Activated CD8-positive, alpha-beta T cell treated with anti-CD3 and anti-CD28 coated beads, Interleukin-2, amount 10 ng/mL, durations not matched to agents 7 days and 5 days (primary cell): ENCODE measurements at regions not wholly inside any gene's neighbourhood (a gene's known extent, or its start where the extent isn't known, plus 50 kb on each side); places are given as distances from the start of the nearest gene placed in this dataset.

Experiments
- ATAC-seq: fragments of 150-1000 bp; cut with Tn5 transposase; one replicate; pipeline ENCODE4 v1.10.0; 2021; ENCODE audit warnings: moderate library complexity
- CTCF ChIA-PET: fragments of 350-600 bp; sonication (Branson Sonifier 250); formaldehyde crosslinking; loops from one replicate; lab custom pipeline; 2021; ENCODE audit warnings: antibody characterized with exemption; lab: Charles Lee
- POLR2A ChIA-PET: fragments of 350-600 bp; sonication (Branson Sonifier 250); formaldehyde crosslinking; loops from one replicate; lab custom pipeline; 2021; ENCODE audit warnings: antibody characterized with exemption; lab: Charles Lee
- DNase-seq: peaks from one replicate; pipeline ENCODE4 v3.0.0-alpha.2; 2020
- H3K27ac Mint-ChIP-seq: one replicate; pipeline ENCODE4 v1.8.0; 2021; ENCODE audit warnings: mild to moderate bottlenecking, mixed read lengths
- H3K27me3 Mint-ChIP-seq: one replicate; pipeline ENCODE4 v1.8.0; 2021; ENCODE audit warnings: low read depth, mixed read lengths
- H3K36me3 Mint-ChIP-seq: one replicate; pipeline ENCODE4 v1.8.0; 2021; ENCODE audit warnings: low read depth, mixed read lengths
- H3K4me1 Mint-ChIP-seq: one replicate; pipeline ENCODE4 v1.8.0; 2021; ENCODE audit warnings: low read depth, mixed read lengths
- H3K4me3 Mint-ChIP-seq: one replicate; pipeline ENCODE4 v1.8.0; 2021; ENCODE audit warnings: mild to moderate bottlenecking, mixed read lengths
- H3K9me3 Mint-ChIP-seq: one replicate; pipeline ENCODE4 v1.8.0; 2022; ENCODE audit warnings: mixed read lengths; ENCODE audit not compliant: insufficient read depth

GRCh38 chrX:78213331-78213730, 73.9 kb upstream of the TAF9B start:
- no peak for ATAC-seq
- H3K27me3 Mint-ChIP-seq = no peaks in the 10 kb centered on the region
- CTCF ChIA-PET = no interaction called here
- H3K9me3 Mint-ChIP-seq = no peaks in the 10 kb centered on the region
- no peak for DNase-seq
- POLR2A ChIA-PET = no interaction called here
- H3K36me3 Mint-ChIP-seq = no peaks in the 10 kb centered on the region
- H3K4me1 Mint-ChIP-seq = no peaks in the 10 kb centered on the region
- H3K27ac Mint-ChIP-seq = no peak overlapping the region
- H3K4me3 Mint-ChIP-seq = no peak overlapping the region

DNA sequence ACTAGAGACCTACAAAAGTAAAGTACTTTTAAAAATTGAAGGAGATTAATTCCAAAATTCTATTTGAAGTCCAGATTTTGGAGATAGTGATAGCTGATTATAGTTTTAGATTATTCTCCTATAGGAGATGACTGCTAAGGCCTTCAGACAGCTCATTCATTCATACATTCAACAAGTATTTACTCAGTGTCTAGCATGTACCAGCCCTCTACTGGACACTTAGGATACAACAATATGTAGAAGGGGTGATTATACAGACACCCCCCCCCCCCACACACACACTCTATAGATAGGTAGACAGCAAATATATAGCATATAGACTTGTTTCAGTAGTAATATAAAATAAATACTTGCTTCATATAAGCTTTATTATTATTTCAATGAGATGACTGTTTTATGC, 60.4 kb upstream of the TAF9B start:
- Mint-ChIP-seq H3K36me3 (no peaks in the 10 kb centered on the region), H3K27ac (no peak overlapping the region), H3K4me1 (peaks cover 2% of the 10 kb centered on the region), H3K9me3 (no peaks in the 10 kb centered on the region), H3K27me3 (no peaks in the 10 kb centered on the region), H3K4me3 (no peak overlapping the region)
- DNase-seq = no peak
- no peak for ATAC-seq
- CTCF ChIA-PET = interaction anchor here (0.8 kb wide), 1 partner anchor 68 kb away, joined by 3 read pairs; no protein-coding TSS in a partner anchor
- POLR2A ChIA-PET = no interaction called here
